H1 (cell line): ENCODE measurements at regions not wholly inside any gene's neighbourhood (a gene's known extent, or its start where the extent isn't known, plus 50 kb on each side); places are given as distances from the start of the nearest gene placed in this dataset.

Experiments used
- CHD7 ChIP-seq: fragments of 300-600 bp; sonication (generic); IDR thresholded peaks from 2 replicates; pipeline ENCODE4 v1.7.1; 2012; ENCODE audit warnings: low read length, moderate library complexity, mild to moderate bottlenecking, inconsistent platforms; ENCODE audit not compliant: insufficient replicate concordance

- TF ChIP-seq CHD7: no peak
Measured at GRCh38 chr4:83170952-83171399, 56.4 kb upstream of the PLAC8 start (continued).
